ENCODE measurements at regions not wholly inside any gene's neighbourhood (a gene's known extent, or its start where the extent isn't known, plus 50 kb on each side); places are given as distances from the start of the nearest gene placed in this dataset.

- H3K36me3 ChIP-seq (replicated peaks in 1 of 2) = no peaks in the 10 kb centered on the region
- TF ChIP-seq POLR2A (IDR thresholded peaks at IDR 0.05) = no peak
- TF ChIP-seq, protein P1, sequence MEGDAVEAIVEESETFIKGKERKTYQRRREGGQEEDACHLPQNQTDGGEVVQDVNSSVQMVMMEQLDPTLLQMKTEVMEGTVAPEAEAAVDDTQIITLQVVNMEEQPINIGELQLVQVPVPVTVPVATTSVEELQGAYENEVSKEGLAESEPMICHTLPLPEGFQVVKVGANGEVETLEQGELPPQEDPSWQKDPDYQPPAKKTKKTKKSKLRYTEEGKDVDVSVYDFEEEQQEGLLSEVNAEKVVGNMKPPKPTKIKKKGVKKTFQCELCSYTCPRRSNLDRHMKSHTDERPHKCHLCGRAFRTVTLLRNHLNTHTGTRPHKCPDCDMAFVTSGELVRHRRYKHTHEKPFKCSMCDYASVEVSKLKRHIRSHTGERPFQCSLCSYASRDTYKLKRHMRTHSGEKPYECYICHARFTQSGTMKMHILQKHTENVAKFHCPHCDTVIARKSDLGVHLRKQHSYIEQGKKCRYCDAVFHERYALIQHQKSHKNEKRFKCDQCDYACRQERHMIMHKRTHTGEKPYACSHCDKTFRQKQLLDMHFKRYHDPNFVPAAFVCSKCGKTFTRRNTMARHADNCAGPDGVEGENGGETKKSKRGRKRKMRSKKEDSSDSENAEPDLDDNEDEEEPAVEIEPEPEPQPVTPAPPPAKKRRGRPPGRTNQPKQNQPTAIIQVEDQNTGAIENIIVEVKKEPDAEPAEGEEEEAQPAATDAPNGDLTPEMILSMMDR (IDR thresholded peaks at IDR 0.05) = no peak
- H3K4me3 ChIP-seq = no peak overlapping the region
- H3K9me3 ChIP-seq (replicated peaks in 1 of 3) = no peaks in the 10 kb centered on the region
- no peak for DNase-seq
- no peaks in the 10 kb centered on the region for H3K4me1 ChIP-seq (replicated peaks in 1 of 2)
- 61 to 74% (median 65%) methylated on average over 4 of the region's 4 CpGs for WGBS, 4 donors
- no peaks in the 10 kb centered on the region for H3K27me3 ChIP-seq
- no peak overlapping the region for H3K27ac ChIP-seq
- intact Hi-C loops (cut with DNase I) = no loop called here
Observed at GRCh38 chr3:83093222-83093572, 1331.8 kb upstream of the GBE1 start.

DNA sequence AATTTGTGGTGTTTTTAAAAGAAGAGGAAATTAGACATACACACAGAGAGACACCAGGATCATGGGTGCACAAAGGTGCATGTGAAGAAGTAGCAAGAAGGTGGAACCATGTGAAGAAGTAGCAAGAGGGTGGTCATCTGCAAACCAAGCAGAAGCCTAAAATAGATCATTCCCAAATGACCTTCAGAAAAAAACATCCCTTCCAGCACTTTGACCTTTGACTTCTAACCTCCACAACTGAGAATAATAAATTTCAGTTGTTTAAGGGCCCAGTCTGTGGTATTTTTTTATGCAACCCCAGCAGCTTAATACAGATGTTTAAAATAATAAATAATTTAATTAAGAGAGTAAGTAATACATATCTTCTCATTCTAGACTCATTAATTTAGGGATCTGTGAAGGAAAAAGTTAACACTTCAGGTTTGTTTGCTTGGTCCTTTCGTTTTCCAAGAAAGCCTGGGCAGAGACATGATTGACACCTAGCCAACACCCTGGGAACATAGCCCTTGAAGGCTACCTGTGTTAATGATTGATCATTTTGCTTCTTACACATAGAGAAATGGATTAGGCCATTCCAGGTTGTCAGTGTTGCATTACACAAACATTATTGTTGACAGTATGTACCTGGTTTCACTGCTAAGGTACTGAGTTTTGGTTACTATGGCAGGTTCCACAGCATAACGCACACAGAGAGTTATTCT, 1331.2 kb upstream of the GBE1 start:
- no peaks in the 10 kb centered on the region for H3K4me1 ChIP-seq (replicated peaks in 1 of 2)
- H3K27ac ChIP-seq = no peak overlapping the region
- no peak overlapping the region for H3K4me3 ChIP-seq
- no peaks in the 10 kb centered on the region for H3K27me3 ChIP-seq
- H3K9me3 ChIP-seq (replicated peaks in 1 of 3) = no peaks in the 10 kb centered on the region
- no peak for DNase-seq
- H3K36me3 ChIP-seq (replicated peaks in 1 of 2) = no peaks in the 10 kb centered on the region
- no peak for TF ChIP-seq POLR2A (IDR thresholded peaks at IDR 0.05)
- TF ChIP-seq, protein P1 (IDR thresholded peaks at IDR 0.05) = no peak
- 73 to 78% (median 76%) methylated on average over 2 of the region's 2 CpGs for WGBS, 4 donors
- intact Hi-C loops (cut with DNase I) = no loop called here

GRCh38 chr3:83076041-83076440, 1314.6 kb upstream of the GBE1 start:
- Histone ChIP-seq H3K27ac (no peak overlapping the region), H3K4me1 (replicated peaks in 1 of 2) (no peaks in the 10 kb centered on the region), H3K36me3 (replicated peaks in 1 of 2) (no peaks in the 10 kb centered on the region), H3K4me3 (no peak overlapping the region), H3K9me3 (replicated peaks in 1 of 3) (no peaks in the 10 kb centered on the region), H3K27me3 (no peaks in the 10 kb centered on the region)
- intact Hi-C loops (cut with DNase I) = no loop called here
- 72 to 79% (median 74%) methylated on average over 6 of the region's 6 CpGs for WGBS, 4 donors
- no peak for TF ChIP-seq POLR2A (IDR thresholded peaks at IDR 0.05)
- TF ChIP-seq, protein P1 (IDR thresholded peaks at IDR 0.05) = no peak
- no peak for DNase-seq

DNA sequence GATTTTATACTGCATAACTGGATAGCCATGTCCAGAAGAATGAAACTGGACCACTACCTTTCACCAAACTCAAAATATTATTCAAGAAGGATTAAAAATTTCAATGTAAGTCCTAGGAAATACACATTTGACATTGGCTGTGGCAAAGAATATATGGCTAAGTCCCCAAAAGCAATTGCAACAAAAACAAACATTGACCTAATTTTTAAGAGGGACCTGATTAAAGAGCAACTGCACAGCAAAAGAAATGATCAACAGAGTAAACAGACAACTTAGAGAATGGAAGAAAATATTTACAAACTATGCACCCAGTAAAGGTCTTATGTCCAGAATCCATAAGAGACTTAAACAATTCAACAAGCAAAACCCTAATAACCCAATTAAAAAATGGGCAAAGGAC, 1313.0 kb upstream of the GBE1 start:
- H3K4me3 ChIP-seq = no peak overlapping the region
- H3K9me3 ChIP-seq (replicated peaks in 1 of 3) = no peaks in the 10 kb centered on the region
- intact Hi-C loops (cut with DNase I) = no loop called here

More for the DNA sequence above, 1313.0 kb upstream of the GBE1 start:
- H3K4me1 ChIP-seq (replicated peaks in 1 of 2) = no peaks in the 10 kb centered on the region
- no peaks in the 10 kb centered on the region for H3K36me3 ChIP-seq (replicated peaks in 1 of 2)
- no peak for DNase-seq
- TF ChIP-seq, protein P1 (IDR thresholded peaks at IDR 0.05) = no peak
- no peak for TF ChIP-seq POLR2A (IDR thresholded peaks at IDR 0.05)
- H3K27me3 ChIP-seq = no peaks in the 10 kb centered on the region
- no peak overlapping the region for H3K27ac ChIP-seq
